GM21528 (cell line): ENCODE measurements at regions not wholly inside any gene's neighbourhood (a gene's known extent, or its start where the extent isn't known, plus 50 kb on each side); places are given as distances from the start of the nearest gene placed in this dataset.

Experiments used
- ATAC-seq: cut with Tn5 transposase; IDR thresholded peaks from one replicate; pipeline ENCODE4 v1.9.1; 2021; ENCODE audit warnings: mild to moderate bottlenecking, moderate library complexity; ENCODE audit not compliant: unreplicated experiment, low FRiP score

DNA sequence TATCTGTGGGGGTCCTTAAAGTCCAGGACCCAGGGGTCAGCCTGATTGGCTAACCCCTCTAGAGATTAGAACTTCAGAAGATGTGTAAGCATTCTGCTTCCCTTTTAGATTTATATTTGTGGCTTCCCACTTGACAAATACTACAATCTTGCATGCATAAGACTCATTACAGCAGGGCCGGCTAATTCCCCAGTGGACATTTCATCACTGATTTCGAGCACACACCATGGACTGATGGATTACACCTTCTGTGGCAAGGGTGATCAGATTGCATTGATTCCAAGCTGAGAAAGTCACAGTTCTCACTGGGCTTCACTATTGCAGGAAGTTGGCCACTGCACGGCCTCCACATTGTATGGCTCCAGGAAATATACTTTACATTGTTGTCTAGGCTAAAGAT, 65.8 kb upstream of the DAPK1 start:
- no peak for ATAC-seq

DNA sequence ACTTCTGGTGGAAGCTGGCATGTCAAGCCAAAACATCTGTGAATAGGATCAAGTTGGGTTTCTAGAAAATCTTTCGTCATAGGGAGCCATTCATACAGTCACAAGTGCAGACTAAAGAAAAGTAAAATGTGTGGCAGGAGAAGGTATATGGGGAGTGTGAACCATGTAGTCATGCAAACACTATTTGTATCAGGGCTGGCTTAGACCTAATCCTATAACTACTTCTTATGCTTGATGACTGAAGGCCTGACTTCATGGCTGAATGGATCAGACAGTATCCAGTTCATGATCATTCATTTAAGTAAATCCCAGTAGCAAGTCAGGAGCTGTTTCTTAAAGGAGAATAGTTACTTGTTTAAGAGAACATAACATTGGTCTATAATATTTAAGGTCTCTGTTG, 63.8 kb upstream of the DAPK1 start:
- ATAC-seq, result no peak

GRCh38 chr9:87434366-87434765, 63.3 kb upstream of the DAPK1 start:
- ATAC-seq, result no peak

GRCh38 chr9:87435189-87435880, 62.3 kb upstream of the DAPK1 start:
- no peak for ATAC-seq

DNA sequence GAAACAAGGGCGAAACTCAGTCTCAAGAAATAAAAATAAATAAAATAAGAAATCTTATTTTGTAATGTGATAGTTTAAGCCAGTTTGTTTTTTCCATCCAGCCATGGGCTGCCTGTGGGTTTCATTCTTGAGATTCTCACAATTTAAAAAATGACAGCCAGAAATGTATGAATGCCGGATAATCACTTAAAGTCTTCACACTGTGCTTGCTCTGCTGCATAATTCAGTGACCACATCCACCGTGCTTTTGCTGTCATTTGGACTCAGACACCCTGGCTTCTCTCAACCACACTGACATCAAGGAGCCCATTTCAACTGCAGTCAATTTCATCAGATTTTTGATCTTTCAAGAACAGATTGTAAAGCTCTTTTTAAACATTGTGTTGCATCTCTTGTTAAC, 61.0 kb upstream of the DAPK1 start:
- no peak for ATAC-seq

- ATAC-seq, result no peak
Measured at GRCh38 chr9:87437966-87438365, 59.7 kb upstream of the DAPK1 start.

DNA sequence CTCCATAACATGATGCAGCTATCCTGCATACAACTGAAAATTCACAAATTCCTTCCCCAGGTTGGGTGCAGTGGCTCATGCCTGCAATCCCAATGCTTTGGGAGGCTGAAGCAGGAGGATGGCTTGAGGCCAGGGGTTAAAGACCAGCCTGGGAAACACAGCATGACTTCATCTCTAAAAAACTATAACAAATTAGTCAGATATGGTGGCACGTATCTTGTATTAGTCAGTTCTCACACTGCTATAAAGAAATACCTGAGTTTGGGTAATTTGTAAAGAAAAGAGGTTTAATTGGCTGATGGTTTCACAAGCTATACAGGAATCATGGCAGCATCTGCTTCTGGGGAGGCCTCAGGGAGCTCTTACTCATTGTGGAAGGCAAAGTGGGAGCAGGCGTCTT, 56.4 kb upstream of the DAPK1 start:
- no peak for ATAC-seq

DNA sequence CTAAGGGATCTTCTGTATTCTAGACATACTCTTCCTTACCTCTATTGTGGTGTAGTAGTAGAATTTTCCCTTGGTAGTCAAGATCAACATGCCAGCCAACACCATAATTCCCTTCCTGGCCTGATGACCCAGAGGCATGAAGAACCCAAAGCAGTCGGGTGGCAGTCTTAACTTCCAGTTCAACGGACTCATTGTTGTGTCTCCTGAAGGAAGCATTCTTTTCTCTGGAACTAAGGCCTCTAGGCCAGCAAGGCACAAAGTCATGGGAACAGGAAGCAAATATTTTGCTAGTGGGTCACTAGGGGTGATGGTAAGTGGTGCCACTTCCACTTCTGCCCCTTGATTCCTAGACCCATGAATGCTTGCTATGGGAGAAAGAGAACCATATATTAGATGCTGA, 55.2 kb upstream of the DAPK1 start:
- ATAC-seq, result no peak

- ATAC-seq, result no peak
Measured at GRCh38 chr9:87443006-87443405, 54.7 kb upstream of the DAPK1 start.

- no peak for ATAC-seq
Measured at GRCh38 chr9:87443461-87443860, 54.2 kb upstream of the DAPK1 start.

GRCh38 chr9:87445646-87446045, 52.0 kb upstream of the DAPK1 start:
- ATAC-seq, result peak; percentile 68

DNA sequence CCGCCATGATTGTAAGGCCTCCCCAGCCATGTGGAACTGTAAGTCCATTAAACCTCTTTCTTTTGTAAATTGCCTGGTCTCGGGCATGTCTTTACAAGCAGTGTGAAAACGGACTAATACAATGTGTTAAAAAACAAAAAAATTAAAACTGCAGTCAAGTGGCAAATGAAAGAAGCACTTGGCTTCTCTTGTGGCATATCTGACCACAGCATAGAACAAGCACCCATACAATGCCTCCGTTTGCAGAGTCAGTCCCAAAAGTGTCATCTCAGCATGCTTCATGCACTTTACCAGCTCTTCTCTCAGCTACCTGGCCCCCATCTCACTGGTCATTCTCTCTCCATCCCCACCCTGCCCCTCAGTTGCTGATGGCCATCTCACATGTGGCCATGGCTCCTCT, 51.1 kb upstream of the DAPK1 start:
- ATAC-seq, result no peak

GRCh38 chr9:87447547-87448432, 49.9 kb upstream of the DAPK1 start:
- ATAC-seq, result no peak
